IMR-90 (cell line): ENCODE measurements at regions not wholly inside any gene's neighbourhood (a gene's known extent, or its start where the extent isn't known, plus 50 kb on each side); places are given as distances from the start of the nearest gene placed in this dataset.

Experiments used
- CEBPB ChIP-seq: IDR thresholded peaks from 2 replicates; pipeline ENCODE4 v1.6.1; 2012; ENCODE audit warnings: low read depth, low read length, improper control_type of control experiment
- MAFK ChIP-seq: IDR thresholded peaks from 2 replicates; pipeline ENCODE4 v1.6.1; 2012; ENCODE audit warnings: low read depth, low read length, improper control_type of control experiment
- MAZ ChIP-seq: IDR thresholded peaks from 2 replicates; pipeline ENCODE4 v1.6.1; 2012; ENCODE audit warnings: low read depth, mild to moderate bottlenecking, low read length, improper control_type of control experiment, moderate library complexity, borderline replicate concordance
- MXI1 ChIP-seq: IDR thresholded peaks from 2 replicates; pipeline ENCODE4 v1.6.1; 2012; ENCODE audit warnings: low read depth, mild to moderate bottlenecking, low read length, moderate library complexity, borderline replicate concordance
- NFE2L2 ChIP-seq: fragments of 150-350 bp; IDR thresholded peaks from 2 replicates; pipeline ENCODE4 v1.6.1; 2016; ENCODE audit warnings: low read depth, mild to moderate bottlenecking, low read length
- POLR2A ChIP-seq: IDR thresholded peaks from 2 replicates; pipeline ENCODE4 v1.6.1; 2012; ENCODE audit warnings: mild to moderate bottlenecking, low read depth, low read length
- RAD21 ChIP-seq: IDR thresholded peaks from 2 replicates; pipeline ENCODE4 v1.6.1; 2012; ENCODE audit warnings: low read length, improper control_type of control experiment
- RFX5 ChIP-seq: IDR thresholded peaks from 2 replicates; pipeline ENCODE4 v1.8.0; 2012; ENCODE audit warnings: low read depth, mild to moderate bottlenecking, low read length, moderate library complexity
- SMC3 ChIP-seq: fragments of 150-350 bp; IDR thresholded peaks from 2 replicates; pipeline ENCODE4 v1.6.1; 2016; ENCODE audit warnings: low read depth, mild to moderate bottlenecking, antibody characterized with exemption, low read length, moderate library complexity
- TF ChIP-seq, protein P1 (sequence below): conservative IDR thresholded peaks from 2 replicates; pipeline ENCODE4 v1.5.1; 2012; ENCODE audit warnings: mild to moderate bottlenecking, low read depth, low read length, improper control_type of control experiment
- TF ChIP-seq, protein P2 (sequence below): fragments of 150-350 bp; IDR thresholded peaks from 2 replicates; pipeline ENCODE4 v1.6.1; 2016; ENCODE audit warnings: low read depth, mild to moderate bottlenecking, low read length, moderate library complexity, borderline replicate concordance

DNA sequence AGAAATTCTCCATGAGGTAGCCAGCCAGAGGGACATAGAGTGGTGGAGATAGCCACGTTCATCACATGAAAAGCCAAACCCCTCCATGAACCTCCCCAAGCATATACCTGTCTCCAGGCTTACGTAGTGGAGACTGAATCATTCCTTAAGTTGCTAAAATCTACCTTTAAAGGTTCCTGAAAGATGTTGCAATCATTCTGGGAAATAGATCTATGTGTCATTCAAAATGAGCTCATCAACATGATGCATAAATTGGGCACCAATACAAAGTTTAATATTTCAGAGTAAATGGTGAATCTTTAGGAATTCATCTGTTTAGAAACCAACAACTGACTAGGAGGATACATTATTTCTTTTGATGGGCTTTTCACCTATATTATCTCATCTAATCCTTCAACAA lies 362.6 kb upstream of the ID2 start:
- TF ChIP-seq, protein P1, sequence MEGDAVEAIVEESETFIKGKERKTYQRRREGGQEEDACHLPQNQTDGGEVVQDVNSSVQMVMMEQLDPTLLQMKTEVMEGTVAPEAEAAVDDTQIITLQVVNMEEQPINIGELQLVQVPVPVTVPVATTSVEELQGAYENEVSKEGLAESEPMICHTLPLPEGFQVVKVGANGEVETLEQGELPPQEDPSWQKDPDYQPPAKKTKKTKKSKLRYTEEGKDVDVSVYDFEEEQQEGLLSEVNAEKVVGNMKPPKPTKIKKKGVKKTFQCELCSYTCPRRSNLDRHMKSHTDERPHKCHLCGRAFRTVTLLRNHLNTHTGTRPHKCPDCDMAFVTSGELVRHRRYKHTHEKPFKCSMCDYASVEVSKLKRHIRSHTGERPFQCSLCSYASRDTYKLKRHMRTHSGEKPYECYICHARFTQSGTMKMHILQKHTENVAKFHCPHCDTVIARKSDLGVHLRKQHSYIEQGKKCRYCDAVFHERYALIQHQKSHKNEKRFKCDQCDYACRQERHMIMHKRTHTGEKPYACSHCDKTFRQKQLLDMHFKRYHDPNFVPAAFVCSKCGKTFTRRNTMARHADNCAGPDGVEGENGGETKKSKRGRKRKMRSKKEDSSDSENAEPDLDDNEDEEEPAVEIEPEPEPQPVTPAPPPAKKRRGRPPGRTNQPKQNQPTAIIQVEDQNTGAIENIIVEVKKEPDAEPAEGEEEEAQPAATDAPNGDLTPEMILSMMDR: no peak
- TF ChIP-seq SMC3: no peak
- TF ChIP-seq RFX5: no peak
- TF ChIP-seq POLR2A: no peak
- no peak for TF ChIP-seq RAD21
- no peak for TF ChIP-seq MXI1
- TF ChIP-seq MAFK: no peak
- TF ChIP-seq, protein P2, sequence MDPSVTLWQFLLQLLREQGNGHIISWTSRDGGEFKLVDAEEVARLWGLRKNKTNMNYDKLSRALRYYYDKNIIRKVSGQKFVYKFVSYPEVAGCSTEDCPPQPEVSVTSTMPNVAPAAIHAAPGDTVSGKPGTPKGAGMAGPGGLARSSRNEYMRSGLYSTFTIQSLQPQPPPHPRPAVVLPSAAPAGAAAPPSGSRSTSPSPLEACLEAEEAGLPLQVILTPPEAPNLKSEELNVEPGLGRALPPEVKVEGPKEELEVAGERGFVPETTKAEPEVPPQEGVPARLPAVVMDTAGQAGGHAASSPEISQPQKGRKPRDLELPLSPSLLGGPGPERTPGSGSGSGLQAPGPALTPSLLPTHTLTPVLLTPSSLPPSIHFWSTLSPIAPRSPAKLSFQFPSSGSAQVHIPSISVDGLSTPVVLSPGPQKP: no peak
- TF ChIP-seq CEBPB: peak; percentile 90
- TF ChIP-seq MAZ: no peak
- TF ChIP-seq NFE2L2: no peak
